ENCODE measurements at regions not wholly inside any gene's neighbourhood (a gene's known extent, or its start where the extent isn't known, plus 50 kb on each side); places are given as distances from the start of the nearest gene placed in this dataset.

DNA sequence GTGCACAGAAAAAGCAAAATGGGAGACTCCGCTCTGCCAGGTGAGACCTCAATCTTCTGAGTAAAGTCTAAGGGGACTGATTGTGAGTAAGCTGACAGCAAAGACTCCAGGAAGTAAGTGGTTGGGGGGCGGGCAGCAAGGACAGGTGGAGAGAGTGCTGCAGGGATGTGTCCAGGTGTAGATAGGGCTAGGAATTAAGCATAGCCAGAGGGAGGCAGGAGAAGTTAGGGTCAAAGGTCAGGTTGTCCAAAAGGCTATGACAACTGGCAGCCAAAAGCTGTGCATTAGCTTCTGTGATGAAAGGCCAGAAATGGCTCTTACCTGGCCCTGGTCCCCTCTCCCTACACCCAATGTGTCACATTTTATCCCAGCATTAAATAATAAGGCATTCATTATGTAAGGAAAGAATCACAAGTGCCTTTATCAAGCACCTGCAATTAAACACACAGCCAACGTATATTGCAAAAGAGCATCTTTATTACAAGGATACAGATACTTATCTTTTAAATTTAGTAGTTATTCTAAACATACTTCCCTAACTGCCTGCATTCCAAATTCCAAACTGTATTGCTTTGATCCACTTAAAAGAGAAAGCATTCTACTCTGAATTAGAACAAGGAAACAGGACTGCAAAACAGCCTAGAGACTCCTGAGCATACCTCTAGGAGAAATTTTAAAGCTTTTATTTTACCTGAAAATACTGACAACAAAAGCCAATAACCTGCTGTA, 247.9 kb downstream of the IRS1 start (continued):
- TF ChIP-seq, protein P1, sequence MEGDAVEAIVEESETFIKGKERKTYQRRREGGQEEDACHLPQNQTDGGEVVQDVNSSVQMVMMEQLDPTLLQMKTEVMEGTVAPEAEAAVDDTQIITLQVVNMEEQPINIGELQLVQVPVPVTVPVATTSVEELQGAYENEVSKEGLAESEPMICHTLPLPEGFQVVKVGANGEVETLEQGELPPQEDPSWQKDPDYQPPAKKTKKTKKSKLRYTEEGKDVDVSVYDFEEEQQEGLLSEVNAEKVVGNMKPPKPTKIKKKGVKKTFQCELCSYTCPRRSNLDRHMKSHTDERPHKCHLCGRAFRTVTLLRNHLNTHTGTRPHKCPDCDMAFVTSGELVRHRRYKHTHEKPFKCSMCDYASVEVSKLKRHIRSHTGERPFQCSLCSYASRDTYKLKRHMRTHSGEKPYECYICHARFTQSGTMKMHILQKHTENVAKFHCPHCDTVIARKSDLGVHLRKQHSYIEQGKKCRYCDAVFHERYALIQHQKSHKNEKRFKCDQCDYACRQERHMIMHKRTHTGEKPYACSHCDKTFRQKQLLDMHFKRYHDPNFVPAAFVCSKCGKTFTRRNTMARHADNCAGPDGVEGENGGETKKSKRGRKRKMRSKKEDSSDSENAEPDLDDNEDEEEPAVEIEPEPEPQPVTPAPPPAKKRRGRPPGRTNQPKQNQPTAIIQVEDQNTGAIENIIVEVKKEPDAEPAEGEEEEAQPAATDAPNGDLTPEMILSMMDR (conservative IDR thresholded peaks at IDR 0.05; ENCODE audit: low read depth in 2 of 2): no peak
- TF ChIP-seq, protein P2, sequence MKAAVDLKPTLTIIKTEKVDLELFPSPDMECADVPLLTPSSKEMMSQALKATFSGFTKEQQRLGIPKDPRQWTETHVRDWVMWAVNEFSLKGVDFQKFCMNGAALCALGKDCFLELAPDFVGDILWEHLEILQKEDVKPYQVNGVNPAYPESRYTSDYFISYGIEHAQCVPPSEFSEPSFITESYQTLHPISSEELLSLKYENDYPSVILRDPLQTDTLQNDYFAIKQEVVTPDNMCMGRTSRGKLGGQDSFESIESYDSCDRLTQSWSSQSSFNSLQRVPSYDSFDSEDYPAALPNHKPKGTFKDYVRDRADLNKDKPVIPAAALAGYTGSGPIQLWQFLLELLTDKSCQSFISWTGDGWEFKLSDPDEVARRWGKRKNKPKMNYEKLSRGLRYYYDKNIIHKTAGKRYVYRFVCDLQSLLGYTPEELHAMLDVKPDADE (IDR thresholded peaks at IDR 0.05): no peak
- TF ChIP-seq POLR2AphosphoS5 (IDR thresholded peaks at IDR 0.05; ENCODE audit: low read depth): no peak
- TF ChIP-seq JUNB (IDR thresholded peaks at IDR 0.05; ENCODE audit: unreplicated experiment): no peak
- TF ChIP-seq EZH2phosphoT487 (IDR thresholded peaks at IDR 0.05; ENCODE audit: unreplicated experiment): no peak
- TF ChIP-seq ZNF114 (CRISPR knock-in tag; IDR thresholded peaks at IDR 0.05): no peak
- no peak for TF ChIP-seq EZH2 (IDR thresholded peaks at IDR 0.05; ENCODE audit: low read depth, unreplicated experiment)

- H3K27me3 Mint-ChIP-seq (ENCODE audit: insufficient read depth, low read depth, poor library complexity): no peaks in the 10 kb centered on the region
- Histone ChIP-seq H3K36me3 (ENCODE audit: insufficient read depth) (no peaks in the 10 kb centered on the region), H3K27ac (ENCODE audit: low read depth) (no peak overlapping the region), H3K4me1 (ENCODE audit: insufficient read depth) (peaks cover 15% of the 10 kb centered on the region), H3K27me3 (ENCODE audit: insufficient read depth) (no peaks in the 10 kb centered on the region), H3F3A (replicated peaks; ENCODE audit: low read depth) (no peaks in the 10 kb centered on the region), H4K20me1 (replicated peaks; ENCODE audit: insufficient read depth) (no peaks in the 10 kb centered on the region), H3K4me2 (no peak overlapping the region), H3K9me2 (ENCODE audit: insufficient read depth) (0 out of 2 replicates have a peak, but pooled peaks cover 4% of the 10 kb centered on the region), H2AFZ (peak overlapping the region; percentile 26; the same call in 1 of the 2 replicates), H3K4me3 (no peak overlapping the region), H3K79me2 (replicated peaks; ENCODE audit: insufficient read depth) (no peaks in the 10 kb centered on the region)
- H3K4me3 Mint-ChIP-seq: no peak overlapping the region
- no peak overlapping the region for H3K27ac Mint-ChIP-seq
- no peak for DNase-seq (ENCODE audit: low spot score)
- no peaks in the 10 kb centered on the region for H3K9me3 Mint-ChIP-seq
- H3K36me3 Mint-ChIP-seq (ENCODE audit: low read depth): no peaks in the 10 kb centered on the region
- TF ChIP-seq, protein P1 (conservative IDR thresholded peaks at IDR 0.05; ENCODE audit: low read depth in 2 of 2): no peak
- TF ChIP-seq, protein P2 (IDR thresholded peaks at IDR 0.05): no peak
- TF ChIP-seq, protein P3, sequence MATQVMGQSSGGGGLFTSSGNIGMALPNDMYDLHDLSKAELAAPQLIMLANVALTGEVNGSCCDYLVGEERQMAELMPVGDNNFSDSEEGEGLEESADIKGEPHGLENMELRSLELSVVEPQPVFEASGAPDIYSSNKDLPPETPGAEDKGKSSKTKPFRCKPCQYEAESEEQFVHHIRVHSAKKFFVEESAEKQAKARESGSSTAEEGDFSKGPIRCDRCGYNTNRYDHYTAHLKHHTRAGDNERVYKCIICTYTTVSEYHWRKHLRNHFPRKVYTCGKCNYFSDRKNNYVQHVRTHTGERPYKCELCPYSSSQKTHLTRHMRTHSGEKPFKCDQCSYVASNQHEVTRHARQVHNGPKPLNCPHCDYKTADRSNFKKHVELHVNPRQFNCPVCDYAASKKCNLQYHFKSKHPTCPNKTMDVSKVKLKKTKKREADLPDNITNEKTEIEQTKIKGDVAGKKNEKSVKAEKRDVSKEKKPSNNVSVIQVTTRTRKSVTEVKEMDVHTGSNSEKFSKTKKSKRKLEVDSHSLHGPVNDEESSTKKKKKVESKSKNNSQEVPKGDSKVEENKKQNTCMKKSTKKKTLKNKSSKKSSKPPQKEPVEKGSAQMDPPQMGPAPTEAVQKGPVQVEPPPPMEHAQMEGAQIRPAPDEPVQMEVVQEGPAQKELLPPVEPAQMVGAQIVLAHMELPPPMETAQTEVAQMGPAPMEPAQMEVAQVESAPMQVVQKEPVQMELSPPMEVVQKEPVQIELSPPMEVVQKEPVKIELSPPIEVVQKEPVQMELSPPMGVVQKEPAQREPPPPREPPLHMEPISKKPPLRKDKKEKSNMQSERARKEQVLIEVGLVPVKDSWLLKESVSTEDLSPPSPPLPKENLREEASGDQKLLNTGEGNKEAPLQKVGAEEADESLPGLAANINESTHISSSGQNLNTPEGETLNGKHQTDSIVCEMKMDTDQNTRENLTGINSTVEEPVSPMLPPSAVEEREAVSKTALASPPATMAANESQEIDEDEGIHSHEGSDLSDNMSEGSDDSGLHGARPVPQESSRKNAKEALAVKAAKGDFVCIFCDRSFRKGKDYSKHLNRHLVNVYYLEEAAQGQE (IDR thresholded peaks at IDR 0.05; ENCODE audit: unreplicated experiment): no peak
- TF ChIP-seq EZH2 (IDR thresholded peaks at IDR 0.05; ENCODE audit: low read depth, unreplicated experiment): no peak
- no peak for TF ChIP-seq JUNB (IDR thresholded peaks at IDR 0.05; ENCODE audit: unreplicated experiment)
- TF ChIP-seq STAT1 (IDR thresholded peaks at IDR 0.05; ENCODE audit: unreplicated experiment): no peak
- no peak for TF ChIP-seq NANOG (IDR thresholded peaks at IDR 0.05; ENCODE audit: borderline replicate concordance)
- no peak for TF ChIP-seq CREB1 (CRISPR knock-in tag; IDR thresholded peaks at IDR 0.05; ENCODE audit: low read depth)
- no peak for TF ChIP-seq POLR2AphosphoS5 (IDR thresholded peaks at IDR 0.05; ENCODE audit: low read depth)
- no peak for ATAC-seq
- H3K4me1 Mint-ChIP-seq: peaks cover 20% of the 10 kb centered on the region
Observed at GRCh38 chr2:226550801-226551200, 248.8 kb downstream of the IRS1 start.
